Stomach (tissue), 4 donors: ENCODE measurements at regions not wholly inside any gene's neighbourhood (a gene's known extent, or its start where the extent isn't known, plus 50 kb on each side); places are given as distances from the start of the nearest gene placed in this dataset.

ENCODE experiments used
- CTCF ChIP-seq, 7 experiments: fragments of 450-650 bp in 4 of 7; fragments of 200-600 bp in 3 of 7; sonication (generic) in 3 of 7; IDR thresholded peaks; one replicate each; pipeline ENCODE4 v1.5.1; 2016 to 2019; ENCODE audit warnings: antibody characterized with exemption in 7 of 7, control low read depth in 2 of 7, mild to moderate bottlenecking in 1 of 7
- POLR2A ChIP-seq, 4 donors: fragments of 450-650 bp; IDR thresholded peaks; one replicate each; pipeline ENCODE4 v1.6.1; 2016; ENCODE audit warnings: antibody characterized with exemption in 4 of 4, control low read depth in 2 of 4, mild to moderate bottlenecking in 1 of 4, moderate library complexity in 1 of 4

GRCh38 chr15:39074341-39074985 lies 506.4 kb upstream of the THBS1 start:
- TF ChIP-seq CTCF (IDR thresholded peaks at IDR 0.05) = no peak
- TF ChIP-seq POLR2A (IDR thresholded peaks at IDR 0.05) = no peak
